Stimulated activated CD4-positive, alpha-beta T cell treated with anti-CD3 and anti-CD28 coated beads, Interleukin-15, amount 100 ng/mL, for 24 hours (primary cell): ENCODE measurements at regions not wholly inside any gene's neighbourhood (a gene's known extent, or its start where the extent isn't known, plus 50 kb on each side); places are given as distances from the start of the nearest gene placed in this dataset.
"Not testable (repeated sequence)": the region's sequence is repeated elsewhere in the genome, so short reads cannot be mapped to it uniquely, and the experiment has no call there.

Experiments used
- DNase-seq: peaks from one replicate; pipeline ENCODE4 v3.0.0-alpha.2; 2020

- no peak for DNase-seq
Observed at GRCh38 chr20:48530957-48531356, 296.8 kb downstream of the PREX1 start.

- DNase-seq: no peak
Observed at GRCh38 chr20:48528346-48528745, 299.5 kb downstream of the PREX1 start.

- no peak for DNase-seq
Observed at GRCh38 chr20:48527771-48528170, 300.0 kb downstream of the PREX1 start.

GRCh38 chr20:48526936-48527335 is 300.9 kb downstream of the PREX1 start:
- DNase-seq: no peak

GRCh38 chr20:48525400-48525799 is 302.4 kb downstream of the PREX1 start:
- no peak for DNase-seq

- no peak for DNase-seq
Observed at GRCh38 chr20:48524582-48524981, 303.2 kb downstream of the PREX1 start.

- no peak for DNase-seq
Observed at GRCh38 chr20:48523191-48523995, 304.4 kb downstream of the PREX1 start.

GRCh38 chr20:48521121-48521520 is 306.7 kb downstream of the PREX1 start:
- DNase-seq: no peak

GRCh38 chr20:48516196-48516595 is 311.6 kb downstream of the PREX1 start:
- DNase-seq: not testable (repeated sequence)

GRCh38 chr20:48514577-48514976 is 313.2 kb downstream of the PREX1 start:
- not testable (repeated sequence) for DNase-seq

GRCh38 chr20:48512539-48512938 is 315.3 kb downstream of the PREX1 start:
- not testable (repeated sequence) for DNase-seq

- DNase-seq: not testable (repeated sequence)
Observed at GRCh38 chr20:48505066-48505465, 322.7 kb downstream of the PREX1 start.

GRCh38 chr20:48503166-48503815 is 324.5 kb downstream of the PREX1 start:
- DNase-seq: no peak

GRCh38 chr20:48502758-48503157 is 325.0 kb downstream of the PREX1 start:
- DNase-seq: no peak

GRCh38 chr20:48502016-48502415 is 325.8 kb downstream of the PREX1 start:
- no peak for DNase-seq

GRCh38 chr20:48500900-48501299 is 326.9 kb downstream of the PREX1 start:
- DNase-seq: not testable (repeated sequence)

- DNase-seq: not testable (repeated sequence)
Observed at GRCh38 chr20:48498939-48499338, 328.9 kb downstream of the PREX1 start.

GRCh38 chr20:48498125-48498524 is 329.7 kb downstream of the PREX1 start:
- not testable (repeated sequence) for DNase-seq

- no peak for DNase-seq
Observed at GRCh38 chr20:48493966-48494365, 333.8 kb downstream of the PREX1 start.

GRCh38 chr20:48493331-48493730 is 334.5 kb downstream of the PREX1 start:
- DNase-seq: not testable (repeated sequence)

- DNase-seq: no peak
Observed at GRCh38 chr20:48492715-48493070, 335.1 kb downstream of the PREX1 start.

GRCh38 chr20:48492015-48492714 is 335.6 kb downstream of the PREX1 start:
- no peak for DNase-seq

- DNase-seq: no peak
Observed at GRCh38 chr20:48490961-48491831, 336.6 kb downstream of the PREX1 start.
